HK-2 (cell line): ENCODE measurements at regions not wholly inside any gene's neighbourhood (a gene's known extent, or its start where the extent isn't known, plus 50 kb on each side); places are given as distances from the start of the nearest gene placed in this dataset.

Source experiments
- DNase-seq: peaks from one replicate; pipeline ENCODE4 v3.0.0-alpha.2; 2018; ENCODE audit not compliant: unreplicated experiment

DNA sequence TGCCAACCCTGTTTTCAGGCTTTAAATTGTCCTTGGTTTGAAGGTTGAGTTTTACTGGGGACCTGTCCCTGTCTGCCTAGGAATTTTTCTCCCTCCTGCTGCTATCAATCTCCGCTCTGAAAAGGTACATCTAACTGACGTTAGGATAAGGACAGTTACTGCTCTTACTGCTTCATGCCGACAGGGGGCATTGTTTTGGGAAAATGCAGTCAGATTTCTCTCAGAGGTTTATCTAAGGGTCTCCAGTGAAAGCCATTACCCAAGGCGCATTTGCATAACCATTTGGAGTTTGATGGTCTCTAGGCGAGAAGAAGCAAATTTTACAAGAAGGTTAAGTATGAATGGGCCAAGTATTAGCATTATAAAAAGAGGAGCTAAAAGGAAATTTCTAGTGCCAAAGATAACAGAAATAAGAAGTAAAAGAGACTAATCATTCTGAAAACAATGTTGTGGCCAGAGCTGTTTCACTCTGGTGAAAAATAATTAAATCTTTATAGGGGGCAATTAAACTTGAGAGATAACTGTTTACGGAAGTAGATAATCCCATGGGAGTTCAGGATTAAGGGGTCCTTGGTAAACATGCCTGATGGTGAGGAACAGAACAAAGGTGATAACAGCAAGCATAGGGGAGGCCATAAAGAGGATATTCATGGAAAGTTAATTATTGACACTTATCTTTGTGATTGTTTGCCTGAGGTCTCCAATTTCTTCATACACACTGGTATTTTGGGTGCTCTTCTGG, 605.0 kb downstream of the MTRR start:
- no peak for DNase-seq

DNA sequence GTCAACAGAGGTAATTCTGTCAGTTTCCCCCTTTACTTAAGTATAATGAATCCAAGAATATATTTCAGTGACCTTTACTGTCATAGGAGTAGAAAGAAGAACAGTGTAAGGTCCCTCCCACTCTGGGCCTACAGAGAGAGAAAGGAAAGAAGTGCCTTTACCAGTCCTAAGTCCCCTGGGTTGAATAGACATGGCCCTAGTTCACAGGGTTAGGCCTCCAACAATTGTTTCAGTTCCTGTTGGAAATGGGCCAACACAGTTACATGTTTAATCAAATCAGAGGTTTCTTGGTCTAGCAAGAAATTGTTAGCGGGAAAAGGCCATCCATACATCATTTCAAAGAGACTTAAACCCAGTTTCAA, 605.6 kb downstream of the MTRR start:
- DNase-seq, result no peak

GRCh38 chr5:8478326-8478725, 609.4 kb downstream of the MTRR start:
- no peak for DNase-seq

- no peak for DNase-seq
Observed at GRCh38 chr5:8481007-8481406, 612.1 kb downstream of the MTRR start.

- DNase-seq, result no peak
Observed at GRCh38 chr5:8491254-8491653, 622.3 kb downstream of the MTRR start.

GRCh38 chr5:8493176-8493575, 624.2 kb downstream of the MTRR start:
- DNase-seq, result no peak

- DNase-seq, result no peak
Observed at GRCh38 chr5:8500426-8500825, 631.5 kb downstream of the MTRR start.

GRCh38 chr5:8505196-8505595, 636.2 kb downstream of the MTRR start:
- no peak for DNase-seq

GRCh38 chr5:8508231-8508630, 639.3 kb downstream of the MTRR start:
- no peak for DNase-seq

- DNase-seq, result no peak
Observed at GRCh38 chr5:8516356-8516755, 647.4 kb downstream of the MTRR start.

- peak; percentile 6 for DNase-seq
Observed at GRCh38 chr5:8517456-8517855, 648.5 kb downstream of the MTRR start.

DNA sequence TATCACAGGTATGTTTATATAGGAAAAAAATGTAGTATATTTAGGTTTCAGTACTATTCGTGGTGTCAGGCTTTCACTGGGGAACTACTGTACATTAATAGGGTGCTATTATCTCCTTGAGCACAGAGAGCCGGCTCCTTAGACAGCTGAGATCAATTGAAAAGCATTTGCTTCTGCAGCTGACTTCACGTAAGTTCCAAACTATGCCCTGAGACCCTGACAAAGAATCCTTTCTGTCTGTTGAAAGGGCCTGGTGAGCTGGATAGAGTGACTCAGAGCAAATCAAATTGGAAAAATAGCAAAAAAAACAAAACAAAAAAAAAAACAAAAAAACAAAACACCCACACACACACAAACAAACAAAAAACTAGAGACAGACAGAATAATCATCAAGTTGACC, 652.0 kb downstream of the MTRR start:
- DNase-seq, result no peak

GRCh38 chr5:8521991-8522390, 653.0 kb downstream of the MTRR start:
- no peak for DNase-seq

DNA sequence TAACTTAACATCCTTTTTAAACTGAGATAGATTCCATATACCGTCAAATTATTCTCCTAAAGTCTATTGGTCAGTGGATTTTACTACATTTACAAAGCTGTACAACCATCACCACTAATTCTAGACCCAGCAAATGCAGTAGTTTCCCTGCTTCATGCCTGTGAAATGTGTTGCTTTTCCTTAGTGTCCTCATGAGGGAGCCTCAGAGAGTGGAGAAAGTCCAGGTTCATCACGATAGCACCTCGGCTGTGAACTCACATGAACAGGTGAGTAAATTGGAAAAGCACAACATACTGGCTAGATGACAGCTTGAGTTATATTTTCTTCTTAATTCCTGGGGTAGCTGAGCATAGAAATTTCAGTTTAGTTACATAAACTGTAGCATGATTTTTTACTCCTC, 653.7 kb downstream of the MTRR start:
- DNase-seq, result no peak

DNA sequence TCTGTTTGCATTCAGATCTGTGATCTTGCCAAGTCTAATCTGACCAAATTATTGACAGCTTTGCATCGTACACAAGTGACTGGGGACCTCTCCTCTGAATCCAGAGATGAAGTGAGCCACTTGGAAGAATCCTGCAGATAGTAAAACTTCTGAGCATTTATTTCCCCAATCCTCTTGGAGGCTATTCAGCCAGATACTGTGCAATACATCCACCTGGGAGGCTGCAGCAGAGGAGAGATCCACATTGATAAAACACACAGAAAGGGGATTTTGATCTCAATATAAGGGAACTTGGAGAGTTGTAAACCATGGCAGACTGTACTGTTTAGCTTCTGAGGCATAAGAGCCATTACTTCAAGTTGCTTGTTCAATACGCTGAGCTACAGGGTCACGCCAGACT, 654.6 kb downstream of the MTRR start:
- DNase-seq, result no peak

DNA sequence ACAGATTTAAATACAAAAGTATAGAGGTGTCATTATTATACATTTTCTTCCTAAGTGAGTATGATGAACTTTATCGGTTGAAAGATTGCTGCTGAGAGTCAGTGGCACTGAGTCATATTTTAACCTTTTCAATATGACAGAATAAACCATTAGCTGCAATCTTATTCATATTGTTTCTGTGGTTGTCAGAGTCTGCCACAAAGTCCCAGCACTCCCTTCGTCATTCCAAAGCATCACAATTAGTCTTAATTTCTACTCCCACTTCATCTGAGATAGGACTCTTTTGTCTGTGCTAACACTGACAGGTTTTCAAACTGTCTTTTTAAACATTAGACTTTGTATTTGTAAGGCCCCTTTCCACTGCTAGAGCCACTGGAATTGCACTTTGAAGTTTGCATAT, 656.9 kb downstream of the MTRR start:
- DNase-seq, result no peak

- no peak for DNase-seq
Observed at GRCh38 chr5:8528106-8528505, 659.2 kb downstream of the MTRR start.

GRCh38 chr5:8538821-8539220, 669.9 kb downstream of the MTRR start:
- no peak for DNase-seq

GRCh38 chr5:8540317-8540716, 671.4 kb downstream of the MTRR start:
- DNase-seq, result no peak

- DNase-seq, result no peak
Observed at GRCh38 chr5:8550921-8551320, 682.0 kb downstream of the MTRR start.

- DNase-seq, result no peak
Observed at GRCh38 chr5:8553364-8553763, 684.4 kb downstream of the MTRR start.

DNA sequence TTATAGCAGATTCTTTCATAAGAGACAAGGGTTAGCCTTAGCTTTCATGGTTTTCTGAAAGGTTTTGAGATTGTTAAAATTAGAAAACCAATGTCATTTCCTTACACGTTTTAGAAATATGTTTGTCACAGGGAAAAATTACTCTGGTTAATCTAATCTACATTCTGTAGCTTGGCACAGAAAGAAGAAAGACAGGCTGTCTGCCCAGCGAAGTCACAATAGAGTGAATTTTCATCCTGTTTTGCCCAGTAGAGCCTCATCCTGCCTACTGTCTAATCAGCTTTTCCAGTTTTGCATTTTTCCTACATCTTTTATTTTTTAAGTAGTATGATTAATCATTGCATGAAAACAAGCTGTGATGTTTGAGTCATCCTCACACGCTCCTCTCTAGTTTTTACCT, 688.8 kb downstream of the MTRR start:
- DNase-seq, result no peak

- DNase-seq, result no peak
Observed at GRCh38 chr5:8560776-8561175, 691.8 kb downstream of the MTRR start.

DNA sequence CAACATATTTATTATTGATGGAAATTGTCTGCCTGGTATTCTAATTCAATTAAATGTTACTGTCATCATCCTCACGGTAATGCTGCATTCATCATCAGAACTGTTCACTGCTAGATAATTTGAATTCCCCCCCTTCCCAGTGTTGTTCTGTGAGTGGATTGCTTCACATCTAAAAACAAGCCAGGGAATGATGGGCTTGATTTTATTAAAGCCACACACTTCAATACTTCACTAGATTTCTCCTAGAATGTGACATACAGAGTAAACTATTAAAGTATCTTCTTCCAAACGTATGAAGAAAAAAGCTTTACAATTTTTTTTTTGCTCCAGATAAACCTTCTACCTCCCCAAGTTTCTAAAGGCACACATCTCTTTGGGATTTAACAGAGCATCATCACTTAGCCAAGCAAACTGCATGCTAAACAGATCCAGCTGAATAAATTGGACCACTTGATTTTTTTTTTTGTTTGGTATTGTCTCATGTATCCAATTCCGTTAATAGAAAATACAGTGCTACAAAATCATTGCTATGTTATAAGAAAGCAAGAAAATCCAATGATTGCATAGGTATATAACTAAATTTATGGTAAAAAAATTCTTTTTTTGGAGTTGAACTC, 692.4 kb downstream of the MTRR start:
- DNase-seq, result no peak
